ENCODE measurements at regions not wholly inside any gene's neighbourhood (a gene's known extent, or its start where the extent isn't known, plus 50 kb on each side); places are given as distances from the start of the nearest gene placed in this dataset.

GRCh38 chr6:1136415-1136774 lies 175.5 kb upstream of the FOXQ1 start:
- TF ChIP-seq CTCF (conservative IDR thresholded peaks at IDR 0.05 in 1 of 2, IDR thresholded peaks at IDR 0.05 in 1 of 2; ENCODE audit: extremely low read depth in 1 of 2, insufficient read depth in 1 of 2, low read depth in 1 of 2, low read length in 2 of 2) (no peak), EZH2 (IDR thresholded peaks at IDR 0.05; ENCODE audit: borderline replicate concordance, low read length) (no peak)

Measured in mammary epithelial cell (primary cell).